Ishikawa (cell line): ENCODE measurements at regions not wholly inside any gene's neighbourhood (a gene's known extent, or its start where the extent isn't known, plus 50 kb on each side); places are given as distances from the start of the nearest gene placed in this dataset.

ENCODE experiments used
- CEBPB ChIP-seq: IDR thresholded peaks from 2 replicates; pipeline ENCODE4 v1.6.1; 2012
- CREB1 ChIP-seq: IDR thresholded peaks from 2 replicates; pipeline ENCODE4 v1.6.1; 2012; ENCODE audit warnings: low read depth
- EGR1 ChIP-seq: IDR thresholded peaks from 2 replicates; pipeline ENCODE4 v1.6.1; 2012
- EP300 ChIP-seq: IDR thresholded peaks from 2 replicates; pipeline ENCODE4 v1.6.1; 2012; ENCODE audit warnings: borderline replicate concordance
- FOXM1 ChIP-seq: IDR thresholded peaks from 2 replicates; pipeline ENCODE4 v1.6.1; 2012; ENCODE audit warnings: low read depth, borderline replicate concordance
- MAX ChIP-seq: IDR thresholded peaks from 2 replicates; pipeline ENCODE4 v1.6.1; 2012
- RAD21 ChIP-seq: IDR thresholded peaks from 2 replicates; pipeline ENCODE4 v1.6.1; 2012; ENCODE audit warnings: low read depth
- REST ChIP-seq: IDR thresholded peaks from 2 replicates; pipeline ENCODE4 v1.6.1; 2012; ENCODE audit warnings: low read depth, mild to moderate bottlenecking
- TAF1 ChIP-seq: IDR thresholded peaks from 2 replicates; pipeline ENCODE4 v1.6.1; 2012; ENCODE audit warnings: low read depth, mild to moderate bottlenecking
- TEAD4 ChIP-seq: IDR thresholded peaks from 2 replicates; pipeline ENCODE4 v1.6.1; 2012
- USF1 ChIP-seq: IDR thresholded peaks from 2 replicates; pipeline ENCODE4 v1.6.1; 2012
- ZBTB7A ChIP-seq: IDR thresholded peaks from 2 replicates; pipeline ENCODE4 v1.6.1; 2012; ENCODE audit warnings: low read depth

GRCh38 chr1:222286011-222286410, 261.9 kb downstream of the HHIPL2 start:
- TF ChIP-seq USF1: no peak
- TF ChIP-seq RAD21: no peak
- TF ChIP-seq EGR1: no peak
- TF ChIP-seq MAX: no peak
- TF ChIP-seq TEAD4: no peak
- TF ChIP-seq REST: no peak
- no peak for TF ChIP-seq CEBPB
- no peak for TF ChIP-seq TAF1
- no peak for TF ChIP-seq FOXM1
- no peak for TF ChIP-seq CREB1
- no peak for TF ChIP-seq ZBTB7A
- no peak for TF ChIP-seq EP300
